Mammary epithelial cell (primary cell): ENCODE measurements at regions not wholly inside any gene's neighbourhood (a gene's known extent, or its start where the extent isn't known, plus 50 kb on each side); places are given as distances from the start of the nearest gene placed in this dataset.

Experiments used
- CTCF ChIP-seq, 2 donors: IDR thresholded peaks in 1 of 2; conservative IDR thresholded peaks in 1 of 2; 2 replicates each; pipeline ENCODE4 v1.5.1; 2011 to 2012; ENCODE audit warnings: inconsistent platforms in 2 of 2, low read length in 2 of 2, mild to moderate bottlenecking in 2 of 2, control low read depth in 1 of 2, low read depth in 1 of 2; ENCODE audit not compliant: insufficient read depth in 1 of 2; ENCODE audit errors: extremely low read depth in 1 of 2
- EZH2 ChIP-seq: IDR thresholded peaks from 2 replicates; pipeline ENCODE4 v1.6.1; 2012; ENCODE audit warnings: low read length, inconsistent platforms, borderline replicate concordance

GRCh38 chr12:30191696-30192455 lies 408.1 kb upstream of the TMTC1 start:
- TF ChIP-seq EZH2, result no peak
- TF ChIP-seq CTCF (conservative IDR thresholded peaks at IDR 0.05 in 1 of 2, IDR thresholded peaks at IDR 0.05 in 1 of 2; ENCODE audit: extremely low read depth in 1 of 2, insufficient read depth in 1 of 2, low read depth in 1 of 2, low read length in 2 of 2), result no peak
